SJCRH30 (cell line): ENCODE measurements at regions not wholly inside any gene's neighbourhood (a gene's known extent, or its start where the extent isn't known, plus 50 kb on each side); places are given as distances from the start of the nearest gene placed in this dataset.

Experiments used
- DNase-seq, 2 experiments: peaks; one replicate each; pipeline ENCODE4 v3.0.0-alpha.2; 2015 to 2020
- H3K27ac ChIP-seq: fragments of 250-450 bp; sonication (Bioruptor Pico); 2 replicates; pipeline ENCODE4 v1.5.1; 2020; ENCODE audit warnings: mild to moderate bottlenecking, moderate library complexity
- H3K27me3 ChIP-seq: fragments of 250-450 bp; sonication (Bioruptor Pico); 2 replicates; pipeline ENCODE4 v1.5.1; 2020; ENCODE audit warnings: mild to moderate bottlenecking, moderate library complexity
- H3K36me3 ChIP-seq: fragments of 250-450 bp; sonication (Bioruptor Pico); 2 replicates; pipeline ENCODE4 v1.5.1; 2020; ENCODE audit warnings: mild to moderate bottlenecking, moderate library complexity
- H3K4me1 ChIP-seq: fragments of 250-450 bp; sonication (Bioruptor Pico); 2 replicates; pipeline ENCODE4 v1.5.1; 2020; ENCODE audit warnings: mild to moderate bottlenecking, moderate library complexity
- H3K4me3 ChIP-seq: fragments of 250-450 bp; sonication (Bioruptor Pico); 2 replicates; pipeline ENCODE4 v1.5.1; 2020; ENCODE audit warnings: mild to moderate bottlenecking, moderate library complexity
- H3K9me3 ChIP-seq: fragments of 250-450 bp; sonication (Bioruptor Pico); replicated peaks from 2 replicates; pipeline ENCODE4 v1.5.1; 2020; ENCODE audit warnings: mild to moderate bottlenecking, moderate library complexity

DNA sequence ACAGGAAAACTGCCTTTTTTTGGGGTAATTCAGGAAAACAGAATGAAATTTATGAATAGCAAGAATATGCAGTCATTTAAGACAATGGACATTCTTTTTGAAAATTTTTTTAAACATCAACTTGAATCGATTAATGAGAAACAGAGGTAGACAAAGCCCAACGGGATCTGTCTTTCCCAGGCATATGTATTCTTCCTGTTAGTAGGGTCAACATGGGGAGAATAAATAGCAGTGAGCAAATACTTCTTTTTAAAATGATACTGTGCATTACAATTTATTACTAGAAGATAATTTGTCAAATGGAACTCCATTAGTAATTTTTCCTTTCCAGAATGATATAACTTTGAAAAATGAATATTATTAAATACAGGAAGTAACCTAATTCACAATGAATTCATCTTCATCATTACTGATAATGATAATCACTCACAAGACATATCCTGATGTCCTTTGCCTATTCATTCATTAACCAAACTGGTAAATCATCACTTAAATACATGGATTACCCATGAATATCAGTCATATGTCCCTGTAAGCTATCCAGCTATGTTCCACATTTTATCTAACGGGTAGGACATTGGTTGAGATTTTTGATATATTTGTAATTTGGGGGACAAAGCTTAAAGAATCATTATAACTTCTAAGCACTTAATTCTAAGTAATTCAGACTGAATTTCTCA is 209.2 kb upstream of the CDIN1 start:
- Histone ChIP-seq H3K27ac (no peak overlapping the region), H3K27me3 (no peaks in the 10 kb centered on the region), H3K36me3 (no peaks in the 10 kb centered on the region), H3K9me3 (no peaks in the 10 kb centered on the region), H3K4me3 (no peak overlapping the region), H3K4me1 (no peaks in the 10 kb centered on the region)
- no peak for DNase-seq

DNA sequence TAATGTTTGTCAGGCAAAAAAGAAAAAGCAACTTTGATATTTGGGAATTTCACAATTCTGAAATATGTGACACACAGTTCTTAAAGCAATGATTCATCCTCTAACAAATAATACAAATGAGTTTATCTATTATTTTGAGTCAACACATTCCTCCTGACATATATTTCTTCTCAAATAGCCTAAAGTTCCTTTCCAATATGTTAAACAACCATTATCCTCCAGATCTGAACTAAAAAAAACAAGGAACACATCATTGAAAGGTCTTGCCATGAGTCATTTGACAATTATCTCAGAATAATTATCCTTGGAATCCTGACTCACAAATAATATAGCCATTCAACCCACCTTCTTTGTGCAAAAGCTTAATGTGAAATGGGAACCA is 208.7 kb upstream of the CDIN1 start:
- H3K27ac ChIP-seq, result no peak overlapping the region
- no peak for DNase-seq
- no peaks in the 10 kb centered on the region for H3K36me3 ChIP-seq
- H3K4me1 ChIP-seq, result no peaks in the 10 kb centered on the region
- H3K4me3 ChIP-seq, result no peak overlapping the region
- no peaks in the 10 kb centered on the region for H3K27me3 ChIP-seq
- no peaks in the 10 kb centered on the region for H3K9me3 ChIP-seq

DNA sequence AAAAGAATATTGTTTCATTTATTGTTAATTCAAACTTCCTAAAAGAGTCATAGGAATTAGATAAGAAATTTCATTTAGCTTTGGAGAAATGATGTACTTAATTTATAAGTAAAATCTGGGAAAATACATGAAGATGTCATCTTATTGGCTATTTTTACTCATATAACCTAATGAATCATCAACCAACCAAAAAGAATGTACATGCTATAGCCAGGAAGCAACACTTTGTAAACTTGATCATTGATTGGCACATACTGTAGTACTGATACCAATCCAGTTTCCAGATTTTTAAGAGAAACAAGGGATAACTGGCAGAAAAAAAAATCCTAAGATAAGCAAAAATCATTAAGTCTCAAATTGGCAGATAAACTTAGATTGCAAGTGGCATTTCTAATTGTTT is 207.9 kb upstream of the CDIN1 start:
- H3K27ac ChIP-seq, result no peak overlapping the region
- no peak for DNase-seq

DNA sequence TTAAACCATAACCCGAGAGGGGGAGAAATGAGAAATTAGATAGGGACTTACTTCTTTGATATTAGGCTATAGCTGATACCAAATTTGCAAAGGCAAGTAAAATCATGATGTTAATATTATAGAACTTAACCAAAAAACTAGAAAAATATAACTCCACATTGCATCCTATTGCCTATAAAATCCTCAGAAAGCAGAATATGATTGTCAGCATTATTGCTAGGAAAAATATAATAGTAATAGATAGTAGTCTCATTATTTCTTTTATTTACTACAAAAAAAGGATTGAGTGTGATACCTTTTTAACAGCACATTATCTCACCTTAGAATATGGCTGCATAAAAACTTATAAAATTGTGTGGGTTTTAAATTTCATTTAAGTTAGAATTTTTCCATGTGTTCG is 206.5 kb upstream of the CDIN1 start:
- H3K4me1 ChIP-seq, result no peaks in the 10 kb centered on the region
- no peak for DNase-seq
- H3K9me3 ChIP-seq, result no peaks in the 10 kb centered on the region
- H3K27ac ChIP-seq, result no peak overlapping the region
- no peak overlapping the region for H3K4me3 ChIP-seq
- no peaks in the 10 kb centered on the region for H3K36me3 ChIP-seq
- no peaks in the 10 kb centered on the region for H3K27me3 ChIP-seq

More for the DNA sequence above, 207.9 kb upstream of the CDIN1 start:
- Histone ChIP-seq H3K9me3 (no peaks in the 10 kb centered on the region), H3K4me1 (no peaks in the 10 kb centered on the region), H3K27me3 (no peaks in the 10 kb centered on the region), H3K4me3 (no peak overlapping the region), H3K36me3 (no peaks in the 10 kb centered on the region)

DNA sequence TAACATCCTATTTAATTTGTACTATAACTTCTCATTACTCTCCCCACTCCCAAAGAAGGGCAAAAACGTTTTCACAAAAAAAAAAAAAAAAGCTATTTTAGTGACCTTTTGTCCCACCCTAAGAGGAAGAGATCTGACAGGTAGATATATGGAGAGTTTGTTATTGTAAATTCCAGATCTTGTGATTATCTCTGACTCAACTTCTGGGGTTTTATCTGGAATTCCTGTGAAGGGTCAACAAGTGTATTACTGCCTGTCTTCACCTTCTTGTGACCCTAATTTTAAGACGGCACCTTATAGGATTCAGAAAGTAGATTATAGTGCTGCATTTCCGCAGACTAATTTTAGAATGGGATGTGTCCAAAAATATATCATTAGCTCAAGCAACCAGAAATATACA is 205.9 kb upstream of the CDIN1 start:
- Histone ChIP-seq H3K27me3 (no peaks in the 10 kb centered on the region), H3K27ac (no peak overlapping the region), H3K4me3 (no peak overlapping the region), H3K9me3 (no peaks in the 10 kb centered on the region), H3K4me1 (no peaks in the 10 kb centered on the region), H3K36me3 (no peaks in the 10 kb centered on the region)
- DNase-seq, result no peak

DNA sequence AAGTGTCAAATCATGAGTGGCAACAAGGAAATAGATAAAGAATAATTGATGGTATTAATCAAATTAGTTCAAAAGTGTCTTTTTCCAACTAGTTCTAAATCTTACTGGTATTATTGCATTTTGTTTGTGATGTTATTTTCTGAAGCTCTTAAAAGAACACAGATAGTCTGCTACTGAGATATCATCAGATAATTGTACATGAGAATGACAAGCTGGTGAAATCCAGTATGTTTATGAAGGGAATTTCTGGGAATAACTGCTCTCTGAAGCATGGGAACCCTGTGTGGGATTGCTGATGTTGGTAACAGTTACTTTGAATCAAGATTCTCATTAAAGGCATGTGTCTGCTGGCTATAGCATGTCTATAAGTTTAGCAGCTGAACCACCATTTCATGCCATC is 190.3 kb upstream of the CDIN1 start:
- H3K4me1 ChIP-seq, result no peaks in the 10 kb centered on the region

DNA sequence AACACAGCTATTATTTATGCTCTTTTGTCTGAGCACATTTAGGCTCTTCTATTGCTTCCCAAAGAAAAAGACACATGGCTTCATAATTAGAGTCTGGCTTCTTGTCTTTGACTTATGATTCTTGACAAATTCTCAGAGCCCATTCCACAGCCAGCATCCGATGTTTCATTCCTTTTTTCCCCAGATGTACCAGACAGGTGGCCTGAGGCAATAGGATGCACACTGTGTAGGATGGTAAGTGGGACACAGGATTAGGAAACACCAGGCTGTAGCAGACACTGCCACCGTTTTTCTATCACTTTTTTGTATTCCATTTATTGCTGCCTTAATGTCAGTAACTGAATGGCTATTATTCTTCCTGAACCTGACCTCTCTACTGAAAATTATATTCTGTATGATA is 188.9 kb upstream of the CDIN1 start:
- H3K27me3 ChIP-seq, result no peaks in the 10 kb centered on the region
- no peaks in the 10 kb centered on the region for H3K9me3 ChIP-seq
- DNase-seq, result no peak

More for the DNA sequence above, 190.3 kb upstream of the CDIN1 start:
- Histone ChIP-seq H3K9me3 (no peaks in the 10 kb centered on the region), H3K36me3 (no peaks in the 10 kb centered on the region), H3K27me3 (no peaks in the 10 kb centered on the region), H3K27ac (no peak overlapping the region), H3K4me3 (no peak overlapping the region)
- no peak for DNase-seq

DNA sequence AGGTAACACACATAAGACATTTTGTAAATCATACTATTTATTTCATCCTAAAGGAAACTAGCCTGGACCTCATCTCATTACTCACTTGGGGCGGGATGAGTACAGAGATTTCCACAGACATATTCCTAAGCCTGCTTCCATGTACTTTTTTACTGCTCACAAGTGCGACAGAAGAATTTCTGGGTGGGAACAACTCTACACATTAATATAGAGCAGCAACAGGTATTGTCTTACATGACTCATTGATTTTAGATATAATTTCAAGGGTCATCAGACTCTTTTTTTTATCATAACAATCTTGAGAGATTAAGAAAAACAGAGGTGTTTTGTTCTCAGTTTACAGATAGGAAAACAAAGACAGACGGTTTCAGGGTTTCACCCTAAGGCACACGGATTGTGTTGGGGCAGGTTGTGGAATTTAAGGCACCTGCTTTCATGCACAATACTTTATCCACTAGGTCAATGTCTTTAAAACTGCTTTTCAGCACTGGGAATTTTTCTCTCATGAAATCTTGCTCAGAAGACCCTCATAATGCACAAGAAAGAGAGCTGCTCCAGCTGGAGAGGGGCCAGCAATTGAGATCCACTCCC is 186.7 kb upstream of the CDIN1 start:
- DNase-seq, result no peak
- no peaks in the 10 kb centered on the region for H3K4me1 ChIP-seq

More for the DNA sequence above, 188.9 kb upstream of the CDIN1 start:
- H3K36me3 ChIP-seq, result no peaks in the 10 kb centered on the region
- H3K4me1 ChIP-seq, result no peaks in the 10 kb centered on the region
- H3K4me3 ChIP-seq, result no peak overlapping the region
- H3K27ac ChIP-seq, result no peak overlapping the region

DNA sequence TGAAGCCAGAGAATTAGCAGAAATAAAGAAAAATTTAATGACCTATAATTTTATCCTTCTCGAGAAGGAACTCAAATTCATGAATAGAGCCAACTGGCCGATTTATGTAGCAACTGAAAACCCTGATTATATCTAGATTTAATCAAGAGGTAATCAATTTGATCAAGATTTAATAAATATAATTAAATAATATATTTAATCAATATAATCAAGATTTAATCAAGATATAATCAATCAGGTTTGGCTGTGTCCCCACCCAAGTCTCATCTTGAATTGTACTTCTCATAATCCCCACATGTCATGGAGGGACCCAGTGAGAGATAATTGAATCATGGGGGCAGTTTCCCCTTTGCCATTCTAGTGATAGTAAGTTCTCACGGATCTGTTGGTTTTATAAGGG is 181.2 kb upstream of the CDIN1 start:
- H3K9me3 ChIP-seq, result no peaks in the 10 kb centered on the region
- H3K27ac ChIP-seq, result no peak overlapping the region
- DNase-seq, result no peak
- H3K36me3 ChIP-seq, result no peaks in the 10 kb centered on the region
- no peak overlapping the region for H3K4me3 ChIP-seq
- H3K27me3 ChIP-seq, result no peaks in the 10 kb centered on the region
- no peaks in the 10 kb centered on the region for H3K4me1 ChIP-seq

More for the DNA sequence above, 186.7 kb upstream of the CDIN1 start:
- H3K4me3 ChIP-seq, result no peak overlapping the region
- H3K36me3 ChIP-seq, result no peaks in the 10 kb centered on the region
- no peaks in the 10 kb centered on the region for H3K9me3 ChIP-seq
- no peaks in the 10 kb centered on the region for H3K27me3 ChIP-seq
- H3K27ac ChIP-seq, result no peak overlapping the region

DNA sequence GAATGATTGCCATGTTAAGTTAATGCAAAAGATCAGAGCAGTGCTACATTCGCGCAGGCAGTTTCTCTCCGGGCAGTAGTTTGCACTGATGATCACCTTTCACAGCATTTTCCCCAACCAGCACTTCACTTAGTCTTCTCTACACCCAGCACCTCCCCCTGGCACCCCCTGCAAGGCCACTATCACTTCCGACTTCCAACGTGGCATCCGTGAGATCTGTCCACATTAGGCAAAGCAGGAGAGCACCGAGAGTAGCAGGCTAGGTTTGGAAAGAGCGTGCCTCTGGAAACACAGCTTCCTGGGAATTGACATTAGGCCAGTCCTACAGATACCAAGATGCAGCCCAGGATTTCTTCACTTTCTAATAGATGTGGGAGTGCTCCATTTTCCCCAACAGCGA is 180.2 kb upstream of the CDIN1 start:
- no peak for DNase-seq
- no peaks in the 10 kb centered on the region for H3K36me3 ChIP-seq
- H3K27me3 ChIP-seq, result no peaks in the 10 kb centered on the region
- H3K27ac ChIP-seq, result no peak overlapping the region
- H3K4me3 ChIP-seq, result no peak overlapping the region
- H3K4me1 ChIP-seq, result no peaks in the 10 kb centered on the region
- no peaks in the 10 kb centered on the region for H3K9me3 ChIP-seq

DNA sequence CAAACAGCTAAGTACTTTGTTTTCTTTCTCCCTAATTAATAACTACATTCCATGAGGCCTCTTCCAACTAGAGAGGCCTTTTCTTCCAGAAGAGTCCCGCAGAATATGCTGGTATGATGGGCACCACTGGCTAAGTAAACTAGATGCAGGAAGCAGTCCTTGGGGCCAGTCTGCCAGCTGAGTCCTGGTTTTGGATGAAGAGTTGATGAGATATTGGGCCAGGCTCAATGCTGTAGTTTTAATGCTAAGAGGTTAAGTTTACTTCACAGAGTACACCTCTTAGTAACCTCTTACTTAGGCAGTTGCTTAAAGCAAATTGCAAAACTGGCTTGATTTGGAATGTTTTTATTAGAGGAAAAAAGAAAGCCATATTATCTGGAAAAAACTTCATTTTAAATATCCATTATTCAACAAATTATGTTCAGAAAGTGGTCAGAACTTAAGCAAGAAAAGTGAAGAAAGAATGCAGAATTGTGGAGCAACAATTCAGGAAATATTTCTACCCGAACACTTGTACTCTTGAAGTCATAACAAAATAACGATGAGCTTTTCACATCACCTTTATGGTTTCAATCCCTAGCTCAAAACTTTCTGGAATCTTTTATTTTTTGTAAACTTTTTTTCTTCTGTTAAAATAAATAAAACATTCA is 178.4 kb upstream of the CDIN1 start:
- Histone ChIP-seq H3K27me3 (no peaks in the 10 kb centered on the region), H3K9me3 (no peaks in the 10 kb centered on the region), H3K4me3 (no peak overlapping the region), H3K27ac (no peak overlapping the region), H3K36me3 (no peaks in the 10 kb centered on the region), H3K4me1 (no peaks in the 10 kb centered on the region)
- DNase-seq, result no peak

DNA sequence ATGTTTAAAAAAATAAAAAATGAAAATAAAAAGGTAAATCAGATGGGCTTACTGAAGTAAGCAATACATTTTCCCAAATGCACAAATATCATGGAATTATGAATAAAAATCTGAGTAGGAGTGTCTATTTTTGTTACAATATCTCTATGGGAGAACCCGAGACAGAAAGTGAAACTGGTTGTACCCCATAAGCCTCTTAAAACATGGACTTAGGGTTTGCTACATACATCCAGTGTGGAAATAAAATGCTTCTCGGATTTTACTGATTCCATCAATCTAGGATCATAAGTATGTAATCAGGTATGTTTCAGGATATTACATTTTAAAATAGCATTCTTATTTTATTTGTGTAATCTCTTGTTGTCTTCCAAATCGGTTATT is 177.8 kb upstream of the CDIN1 start:
- H3K27me3 ChIP-seq, result no peaks in the 10 kb centered on the region
- no peaks in the 10 kb centered on the region for H3K9me3 ChIP-seq
- H3K27ac ChIP-seq, result no peak overlapping the region
- DNase-seq, result no peak
- H3K36me3 ChIP-seq, result no peaks in the 10 kb centered on the region
- H3K4me1 ChIP-seq, result no peaks in the 10 kb centered on the region
- no peak overlapping the region for H3K4me3 ChIP-seq

DNA sequence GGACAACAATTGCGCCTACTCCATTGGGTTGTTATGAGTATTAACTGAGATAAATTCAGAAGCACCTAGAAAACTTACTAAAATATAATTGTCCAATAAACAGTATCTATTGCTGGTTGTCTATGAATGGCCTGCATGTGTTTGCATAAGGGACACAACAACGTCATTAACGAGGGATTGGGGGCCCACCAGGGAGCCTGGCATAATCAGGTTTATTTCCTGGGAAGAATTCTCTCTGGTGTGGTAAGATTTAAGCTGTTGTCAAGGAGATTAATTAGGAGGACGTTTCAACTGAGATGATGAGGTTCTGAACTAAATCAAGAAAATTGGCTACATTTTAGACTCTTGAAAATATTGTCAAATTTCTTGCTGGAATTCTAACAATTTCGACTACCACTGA is 176.1 kb upstream of the CDIN1 start:
- Histone ChIP-seq H3K4me3 (no peak overlapping the region), H3K9me3 (no peaks in the 10 kb centered on the region), H3K4me1 (no peaks in the 10 kb centered on the region), H3K27ac (no peak overlapping the region), H3K36me3 (no peaks in the 10 kb centered on the region), H3K27me3 (0 out of 2 replicates have a peak, but pooled peaks cover 3% of the 10 kb centered on the region)
- DNase-seq, result no peak

DNA sequence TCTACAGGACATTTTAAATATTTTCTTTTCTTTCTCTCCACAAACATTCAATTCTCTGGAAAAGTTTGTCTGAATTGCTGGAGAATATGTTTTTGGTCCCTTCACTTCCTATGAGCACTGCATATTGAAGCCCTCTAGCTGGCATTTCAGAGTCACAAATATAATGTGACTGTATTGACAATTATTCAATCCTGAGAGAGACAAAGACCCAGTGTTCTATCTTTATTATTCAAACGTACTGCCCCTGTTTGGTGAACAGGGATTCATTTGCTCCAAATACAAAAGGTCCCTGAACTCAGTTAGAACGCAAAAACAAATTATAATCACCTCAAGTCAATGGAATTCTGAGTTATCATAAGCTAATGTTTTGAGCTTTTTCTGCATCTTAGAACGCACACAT is 173.1 kb upstream of the CDIN1 start:
- H3K4me3 ChIP-seq, result no peak overlapping the region
- no peak overlapping the region for H3K27ac ChIP-seq
- no peak for DNase-seq
- no peaks in the 10 kb centered on the region for H3K4me1 ChIP-seq
- H3K27me3 ChIP-seq, result 0 out of 2 replicates have a peak, but pooled peaks cover 3% of the 10 kb centered on the region
- H3K36me3 ChIP-seq, result no peaks in the 10 kb centered on the region
- H3K9me3 ChIP-seq, result no peaks in the 10 kb centered on the region

DNA sequence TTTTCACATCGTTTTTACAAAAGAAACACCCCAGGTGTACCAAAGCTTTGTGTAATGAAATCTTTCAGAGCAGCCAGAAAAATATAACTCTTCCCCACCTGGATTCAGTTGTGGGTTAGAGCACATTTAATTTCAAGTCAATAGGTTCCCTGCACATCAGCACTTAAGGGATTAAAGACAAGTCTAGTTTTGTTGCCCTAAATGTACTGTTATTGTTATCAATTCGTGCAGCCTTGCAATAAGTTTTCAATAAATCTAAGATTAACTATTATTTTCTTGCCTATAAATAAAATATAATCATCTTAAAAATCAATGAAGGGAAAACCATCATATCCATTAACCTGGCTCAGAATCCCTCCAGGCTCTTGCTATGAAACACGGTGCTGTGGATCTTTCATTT is 172.5 kb upstream of the CDIN1 start:
- H3K36me3 ChIP-seq, result no peaks in the 10 kb centered on the region
- H3K4me1 ChIP-seq, result no peaks in the 10 kb centered on the region
- no peak overlapping the region for H3K4me3 ChIP-seq
- no peaks in the 10 kb centered on the region for H3K9me3 ChIP-seq
- DNase-seq, result no peak
- H3K27ac ChIP-seq, result no peak overlapping the region
- 0 out of 2 replicates have a peak, but pooled peaks cover 3% of the 10 kb centered on the region for H3K27me3 ChIP-seq

DNA sequence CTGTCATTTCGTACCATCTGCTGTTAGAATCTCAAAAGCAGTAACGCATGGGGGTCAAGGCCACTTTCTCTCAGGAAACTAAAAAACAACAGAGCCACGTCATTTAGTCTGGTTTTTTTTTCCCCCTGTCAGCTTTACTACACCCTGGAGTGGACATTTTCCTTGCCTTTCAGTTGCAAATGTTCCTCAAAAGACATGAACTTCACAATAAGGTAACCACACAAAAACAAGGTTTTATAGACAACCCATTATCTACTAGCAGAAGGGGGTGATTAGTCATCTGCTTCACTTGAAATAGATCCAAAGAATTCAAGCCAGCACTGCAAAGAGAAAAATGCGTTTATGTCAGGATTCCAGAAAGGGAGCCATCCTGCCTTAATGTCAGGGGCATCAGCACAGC is 171.8 kb upstream of the CDIN1 start:
- no peaks in the 10 kb centered on the region for H3K36me3 ChIP-seq
- DNase-seq, result no peak
- H3K4me3 ChIP-seq, result no peak overlapping the region
- 0 out of 2 replicates have a peak, but pooled peaks cover 3% of the 10 kb centered on the region for H3K27me3 ChIP-seq
- H3K4me1 ChIP-seq, result no peaks in the 10 kb centered on the region
- H3K9me3 ChIP-seq, result no peaks in the 10 kb centered on the region
- H3K27ac ChIP-seq, result no peak overlapping the region
